8988T (cell line): ENCODE measurements at regions not wholly inside any gene's neighbourhood (a gene's known extent, or its start where the extent isn't known, plus 50 kb on each side); places are given as distances from the start of the nearest gene placed in this dataset.
"Not testable (repeated sequence)": the region's sequence is repeated elsewhere in the genome, so short reads cannot be mapped to it uniquely, and the experiment has no call there.

Experiments used
- DNase-seq: peaks from one replicate; pipeline ENCODE4 v3.0.0; 2011

GRCh38 chr10:117601716-117602115 lies 59.2 kb downstream of the EMX2 start:
- DNase-seq: no peak

- no peak for DNase-seq
These were observed 60.5 kb downstream of the EMX2 start for GRCh38 chr10:117603081-117603480.

GRCh38 chr10:117603726-117604125 lies 61.2 kb downstream of the EMX2 start:
- DNase-seq: no peak

GRCh38 chr10:117609095-117609795 lies 66.7 kb downstream of the EMX2 start:
- DNase-seq: peak; percentile 32

GRCh38 chr10:117609796-117610170 lies 67.2 kb downstream of the EMX2 start:
- DNase-seq: no peak

- DNase-seq: no peak
These were observed 67.8 kb downstream of the EMX2 start for GRCh38 chr10:117610321-117610720.

- no peak for DNase-seq
These were observed 69.6 kb downstream of the EMX2 start for GRCh38 chr10:117612113-117612512.

GRCh38 chr10:117615649-117616048 lies 73.1 kb downstream of the EMX2 start:
- DNase-seq: no peak

GRCh38 chr10:117616179-117616578 lies 73.6 kb downstream of the EMX2 start:
- no peak for DNase-seq

- DNase-seq: no peak
These were observed 74.5 kb downstream of the EMX2 start for GRCh38 chr10:117617086-117617485.

- no peak for DNase-seq
These were observed 75.1 kb downstream of the EMX2 start for GRCh38 chr10:117617659-117618058.

- DNase-seq: no peak
These were observed 76.7 kb downstream of the EMX2 start for GRCh38 chr10:117619223-117619622.

- DNase-seq: no peak
These were observed 77.3 kb downstream of the EMX2 start for GRCh38 chr10:117619707-117620405.

- no peak for DNase-seq
These were observed 78.7 kb downstream of the EMX2 start for GRCh38 chr10:117621196-117621595.

- no peak for DNase-seq
These were observed 79.4 kb downstream of the EMX2 start for GRCh38 chr10:117621795-117622420.

GRCh38 chr10:117622471-117623184 lies 80.1 kb downstream of the EMX2 start:
- no peak for DNase-seq

GRCh38 chr10:117626228-117626627 lies 83.7 kb downstream of the EMX2 start:
- no peak for DNase-seq

- no peak for DNase-seq
These were observed 85.0 kb downstream of the EMX2 start for GRCh38 chr10:117627561-117627960.

- not testable (repeated sequence) for DNase-seq
These were observed 87.2 kb downstream of the EMX2 start for GRCh38 chr10:117629717-117630116.

- no peak for DNase-seq
These were observed 89.0 kb downstream of the EMX2 start for GRCh38 chr10:117631276-117632145.

GRCh38 chr10:117632406-117632805 lies 89.9 kb downstream of the EMX2 start:
- DNase-seq: no peak

- DNase-seq: no peak
These were observed 93.3 kb downstream of the EMX2 start for GRCh38 chr10:117635826-117636225.

- DNase-seq: no peak
These were observed 95.7 kb downstream of the EMX2 start for GRCh38 chr10:117638200-117638599.
